HepG2 (cell line): ENCODE measurements at regions not wholly inside any gene's neighbourhood (a gene's known extent, or its start where the extent isn't known, plus 50 kb on each side); places are given as distances from the start of the nearest gene placed in this dataset.

Experiments
- ATAC-seq: fragments of 200-7000 bp; cut with Tn5 transposase; 3 replicates; pipeline ENCODE4 v1.9.1; 2020; ENCODE audit warnings: mild to moderate bottlenecking, moderate library complexity
- BruUV-seq: library from RNA; stranded (reverse); fragments of 400-500 nt; replicated peaks from 2 replicates; lab custom pipeline; 2021; lab: Mats Ljungman, UMichigan
- CTCF ChIA-PET: fragments of 300-600 bp; formaldehyde crosslinking; extraction: SDS; loops from one replicate; lab custom pipeline; 2021; ENCODE audit warnings: low total read pairs, inconsistent platforms, low intra/inter-chr PET ratio; lab: Yijun Ruan, JAX
- POLR2A ChIA-PET: fragments of 350-600 bp; sonication (Branson Sonifier 250); formaldehyde crosslinking; loops from one replicate; lab custom pipeline; 2020; ENCODE audit warnings: antibody characterized with exemption, inconsistent platforms; lab: Yijun Ruan, JAX
- DNase-seq: peaks from one replicate; pipeline ENCODE4 v3.0.0-alpha.2; 2015; ENCODE audit warnings: low spot score
- FAIRE-seq: peaks from 3 replicates; lab custom pipeline; 2011; peaks lifted over from hg19 to GRCh38; lab: Jason Lieb, UNC
- H2AFZ ChIP-seq: one replicate; pipeline ENCODE4 v1.6.1; 2011; ENCODE audit warnings: low read length, inconsistent platforms
- H3K27ac ChIP-seq: fragments of 300-600 bp; 3 replicates; pipeline ENCODE4 v1.8.0; 2011; ENCODE audit warnings: mixed run types, mild to moderate bottlenecking, mixed read lengths, low read length, inconsistent platforms; ENCODE audit not compliant: insufficient read depth; ENCODE audit errors: extremely low read length
- H3K27me3 ChIP-seq, 2 experiments: fragments of 200-600 bp in 1 of 2; 2 replicates in 1 of 2; 3 replicates in 1 of 2; pipeline versions ENCODE4 v1.6.0 to v1.8.0; 2011; ENCODE audit warnings: low read length in 2 of 2, mild to moderate bottlenecking in 2 of 2, moderate library complexity in 2 of 2, inconsistent platforms in 1 of 2; ENCODE audit not compliant: insufficient read depth in 2 of 2, control insufficient read depth in 1 of 2
- H3K36me3 ChIP-seq, 2 experiments: fragments of 200-600 bp in 1 of 2; replicated peaks in 1 of 2; 2 replicates in 1 of 2; 3 replicates in 1 of 2; pipeline versions ENCODE4 v1.5.1 to v1.8.0; 2011; ENCODE audit warnings: low read length in 2 of 2, inconsistent platforms in 1 of 2; ENCODE audit not compliant: insufficient read depth in 2 of 2, control insufficient read depth in 1 of 2
- H3K4me1 ChIP-seq: 2 replicates; pipeline ENCODE4 v1.5.1; 2012; ENCODE audit warnings: low read length, inconsistent platforms; ENCODE audit not compliant: insufficient read depth
- H3K4me2 ChIP-seq: 2 replicates; pipeline ENCODE4 v1.6.0; 2011; ENCODE audit warnings: low read depth, low read length, inconsistent platforms
- H3K4me3 ChIP-seq, 3 experiments: fragments of 200-600 bp in 1 of 3; sonication (generic), shearing (Covaris generic) in 1 of 3; replicated peaks in 1 of 3; 2 replicates each; pipeline ENCODE4 v1.5.1; 2011 to 2016; ENCODE audit warnings: low read length in 3 of 3, inconsistent platforms in 2 of 3, low read depth in 2 of 3, mild to moderate bottlenecking in 2 of 3, control low read depth in 1 of 3, mixed read lengths in 1 of 3; ENCODE audit not compliant: insufficient read depth in 1 of 3
- H3K79me2 ChIP-seq: one replicate; pipeline ENCODE4 v1.6.1; 2011; ENCODE audit warnings: low read length, inconsistent platforms; ENCODE audit not compliant: insufficient read depth
- H3K9ac ChIP-seq: 2 replicates; pipeline ENCODE4 v1.6.0; 2011; ENCODE audit warnings: mild to moderate bottlenecking, low read depth, low read length, inconsistent platforms; ENCODE audit not compliant: insufficient read depth
- H3K9me3 ChIP-seq: 2 replicates; pipeline ENCODE4 v1.5.1; 2012; ENCODE audit warnings: mild to moderate bottlenecking, low read length
- H4K20me1 ChIP-seq: 2 replicates; pipeline ENCODE4 v1.6.0; 2011; ENCODE audit warnings: inconsistent platforms, mild to moderate bottlenecking, low read length, moderate library complexity; ENCODE audit not compliant: insufficient read depth
- ATF7 ChIP-seq, 2 experiments: fragments of 450-650 bp in 1 of 2; sonication (generic) in 1 of 2; formaldehyde crosslinking in 1 of 2; IDR thresholded peaks; 2 replicates each; pipeline versions ENCODE4 v1.4.0 to v1.6.1; 2016 to 2020; ENCODE audit warnings: antibody characterized with exemption in 1 of 2, mild to moderate bottlenecking in 1 of 2, missing genetic modification reagents in 1 of 2
- DMAP1 ChIP-seq: IDR thresholded peaks from 2 replicates; pipeline ENCODE4 v1.6.1; 2016
- FOXP1 ChIP-seq, 2 experiments: fragments of 450-650 bp in 1 of 2; IDR thresholded peaks; 2 replicates each; pipeline ENCODE4 v1.6.1; 2017 to 2018; ENCODE audit warnings: antibody characterized with exemption in 1 of 2
- HDAC6 ChIP-seq: fragments of 200-600 bp; sonication (generic); IDR thresholded peaks from 2 replicates; pipeline ENCODE4 v1.7.0; 2017; ENCODE audit warnings: mild to moderate bottlenecking, antibody characterized with exemption, low read length, low read depth
- MXI1 ChIP-seq: IDR thresholded peaks from 3 replicates; pipeline ENCODE4 v1.6.1; 2012; ENCODE audit warnings: low read depth, low read length, inconsistent platforms, borderline replicate concordance
- REXO4 ChIP-seq: sonication (generic); formaldehyde crosslinking; IDR thresholded peaks from 2 replicates; pipeline ENCODE4 v1.8.0; 2022; ENCODE audit warnings: missing genetic modification reagents, mild to moderate bottlenecking, borderline replicate concordance
- SIX4 ChIP-seq: sonication (generic); formaldehyde crosslinking; IDR thresholded peaks from 2 replicates; pipeline ENCODE4 v1.4.0; 2020; ENCODE audit warnings: missing genetic modification reagents
- WIZ ChIP-seq: sonication (generic); formaldehyde crosslinking; IDR thresholded peaks from 2 replicates; pipeline ENCODE4 v1.5.1; 2020; ENCODE audit warnings: mild to moderate bottlenecking, missing genetic modification reagents
- ZNF326 ChIP-seq: sonication (generic); formaldehyde crosslinking; IDR thresholded peaks from 2 replicates; pipeline ENCODE4 v1.4.0; 2020; ENCODE audit warnings: missing genetic modification reagents, borderline replicate concordance
- ZNF335 ChIP-seq: sonication (generic); formaldehyde crosslinking; IDR thresholded peaks from 2 replicates; pipeline ENCODE4 v1.4.0; 2020; ENCODE audit warnings: missing genetic modification reagents
- ZNF780A ChIP-seq: sonication (generic); formaldehyde crosslinking; IDR thresholded peaks from 2 replicates; pipeline ENCODE4 v1.8.0; 2022; ENCODE audit warnings: mild to moderate bottlenecking, missing genetic modification reagents, moderate library complexity
- ZSCAN12 ChIP-seq: sonication (generic); formaldehyde crosslinking; IDR thresholded peaks from 2 replicates; pipeline ENCODE4 v1.9.0; 2021; ENCODE audit warnings: mild to moderate bottlenecking, missing genetic modification reagents
- WGBS: methylation state at CpG from one replicate; pipeline ENCODE4 v1.1.6; 2017; ENCODE audit warnings: low lambda C conversion rate; 5-methylcytosine and 5-hydroxymethylcytosine counted together
- in situ Hi-C: cut with HindIII; loops from 2 replicates; pipeline ENCODE4 v1.10.0; 2017; ENCODE audit warnings: low pct_unique_long_range_greater_than_20kb; ENCODE audit not compliant: extremely low pct_ligation_motif_present
- intact Hi-C: fragments of 100-400 bp; cut with micrococcal nuclease; formaldehyde crosslinking; loops from one replicate; pipeline ENCODE4 v1.10.0; 2022; ENCODE audit not compliant: unreplicated experiment
- TF ChIP-seq, protein P1 (sequence below): IDR thresholded peaks from 2 replicates; pipeline ENCODE4 v1.6.1; 2016; ENCODE audit warnings: missing compliant biosample characterization, missing genetic modification reagents, borderline replicate concordance
- TF ChIP-seq, protein P2 (sequence below): sonication (generic); formaldehyde crosslinking; conservative IDR thresholded peaks from 2 replicates; pipeline ENCODE4 v1.8.0; 2022; ENCODE audit warnings: mild to moderate bottlenecking, moderate library complexity, missing genetic modification reagents
- TF ChIP-seq, protein P3 (sequence below): sonication (generic); formaldehyde crosslinking; IDR thresholded peaks from 2 replicates; pipeline ENCODE4 v1.4.0; 2020; ENCODE audit warnings: mild to moderate bottlenecking, missing genetic modification reagents
- TF ChIP-seq, protein P4 (sequence below): sonication (generic); formaldehyde crosslinking; IDR thresholded peaks from 2 replicates; pipeline ENCODE4 v1.4.0; 2020; ENCODE audit warnings: mild to moderate bottlenecking, low read depth, missing genetic modification reagents
- TF ChIP-seq, protein P5 (sequence below): IDR thresholded peaks from 2 replicates; pipeline ENCODE4 v1.6.1; 2016; ENCODE audit warnings: low read depth

DNA sequence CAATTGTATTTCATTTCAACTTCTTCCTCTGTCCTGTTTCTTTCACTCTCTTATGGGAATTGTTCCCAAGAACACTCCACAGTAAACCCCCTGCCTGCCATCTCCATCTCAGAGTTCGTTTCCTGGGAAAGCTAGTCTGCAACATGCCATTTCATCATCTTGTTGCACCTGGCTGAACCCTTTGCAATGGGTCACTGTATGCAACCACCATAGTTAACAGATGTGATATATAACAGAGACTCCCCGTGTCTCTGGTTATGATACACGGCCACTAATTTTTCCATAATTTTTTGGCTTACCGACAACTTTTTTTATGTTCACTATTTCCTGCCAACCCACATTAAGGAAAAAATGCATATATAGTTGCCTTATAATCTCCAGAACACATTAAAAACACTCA is 95.5 kb downstream of the CHST2 start:
- no peaks in the 10 kb centered on the region for H4K20me1 ChIP-seq
- ChIA-PET POLR2A (no interaction called here), CTCF (no interaction called here)
- H3K27me3 ChIP-seq: no peaks in the 10 kb centered on the region
- H3K4me3 ChIP-seq: no peak overlapping the region
- H3K4me1 ChIP-seq: no peaks in the 10 kb centered on the region
- DNase-seq (no peak), ATAC-seq (no peak), FAIRE-seq (no peak)
- intact Hi-C loops (no loop called here), in situ Hi-C loops (no loop called here)
- no peaks in the 10 kb centered on the region for H3K9me3 ChIP-seq
- no peak overlapping the region for H3K9ac ChIP-seq
- H3K36me3 ChIP-seq: no peaks in the 10 kb centered on the region
- no peaks in the 10 kb centered on the region for H3K79me2 ChIP-seq
- 24% methylated on average over 4 of the region's 4 CpGs for WGBS
- H3K4me2 ChIP-seq: no peak overlapping the region
- BruUV-seq: no TSS peak
- no peak overlapping the region for H3K27ac ChIP-seq
- no peak overlapping the region for H2AFZ ChIP-seq
- TF ChIP-seq WIZ (no peak), ZSCAN12 (CRISPR knock-in tag) (no peak), ZNF780A (CRISPR knock-in tag) (no peak), SIX4 (no peak), ATF7 (IDR thresholded peaks at IDR 0.05) (no peak), ATF7 (CRISPR knock-in tag; IDR thresholded peaks at IDR 0.05) (no peak), ZNF335 (no peak), MXI1 (no peak), HDAC6 (no peak), FOXP1 (IDR thresholded peaks at IDR 0.05) (no peak), FOXP1 (CRISPR knock-in tag; IDR thresholded peaks at IDR 0.05) (no peak), ZNF326 (CRISPR knock-in tag) (no peak), DMAP1 (no peak), REXO4 (no peak)
- TF ChIP-seq, protein P1, sequence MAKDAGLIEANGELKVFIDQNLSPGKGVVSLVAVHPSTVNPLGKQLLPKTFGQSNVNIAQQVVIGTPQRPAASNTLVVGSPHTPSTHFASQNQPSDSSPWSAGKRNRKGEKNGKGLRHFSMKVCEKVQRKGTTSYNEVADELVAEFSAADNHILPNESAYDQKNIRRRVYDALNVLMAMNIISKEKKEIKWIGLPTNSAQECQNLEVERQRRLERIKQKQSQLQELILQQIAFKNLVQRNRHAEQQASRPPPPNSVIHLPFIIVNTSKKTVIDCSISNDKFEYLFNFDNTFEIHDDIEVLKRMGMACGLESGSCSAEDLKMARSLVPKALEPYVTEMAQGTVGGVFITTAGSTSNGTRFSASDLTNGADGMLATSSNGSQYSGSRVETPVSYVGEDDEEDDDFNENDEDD (CRISPR knock-in tag): no peak
- TF ChIP-seq, protein P2, sequence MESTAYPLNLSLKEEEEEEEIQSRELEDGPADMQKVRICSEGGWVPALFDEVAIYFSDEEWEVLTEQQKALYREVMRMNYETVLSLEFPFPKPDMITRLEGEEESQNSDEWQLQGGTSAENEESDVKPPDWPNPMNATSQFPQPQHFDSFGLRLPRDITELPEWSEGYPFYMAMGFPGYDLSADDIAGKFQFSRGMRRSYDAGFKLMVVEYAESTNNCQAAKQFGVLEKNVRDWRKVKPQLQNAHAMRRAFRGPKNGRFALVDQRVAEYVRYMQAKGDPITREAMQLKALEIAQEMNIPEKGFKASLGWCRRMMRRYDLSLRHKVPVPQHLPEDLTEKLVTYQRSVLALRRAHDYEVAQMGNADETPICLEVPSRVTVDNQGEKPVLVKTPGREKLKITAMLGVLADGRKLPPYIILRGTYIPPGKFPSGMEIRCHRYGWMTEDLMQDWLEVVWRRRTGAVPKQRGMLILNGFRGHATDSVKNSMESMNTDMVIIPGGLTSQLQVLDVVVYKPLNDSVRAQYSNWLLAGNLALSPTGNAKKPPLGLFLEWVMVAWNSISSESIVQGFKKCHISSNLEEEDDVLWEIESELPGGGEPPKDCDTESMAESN (CRISPR knock-in tag): no peak
- TF ChIP-seq, protein P3, sequence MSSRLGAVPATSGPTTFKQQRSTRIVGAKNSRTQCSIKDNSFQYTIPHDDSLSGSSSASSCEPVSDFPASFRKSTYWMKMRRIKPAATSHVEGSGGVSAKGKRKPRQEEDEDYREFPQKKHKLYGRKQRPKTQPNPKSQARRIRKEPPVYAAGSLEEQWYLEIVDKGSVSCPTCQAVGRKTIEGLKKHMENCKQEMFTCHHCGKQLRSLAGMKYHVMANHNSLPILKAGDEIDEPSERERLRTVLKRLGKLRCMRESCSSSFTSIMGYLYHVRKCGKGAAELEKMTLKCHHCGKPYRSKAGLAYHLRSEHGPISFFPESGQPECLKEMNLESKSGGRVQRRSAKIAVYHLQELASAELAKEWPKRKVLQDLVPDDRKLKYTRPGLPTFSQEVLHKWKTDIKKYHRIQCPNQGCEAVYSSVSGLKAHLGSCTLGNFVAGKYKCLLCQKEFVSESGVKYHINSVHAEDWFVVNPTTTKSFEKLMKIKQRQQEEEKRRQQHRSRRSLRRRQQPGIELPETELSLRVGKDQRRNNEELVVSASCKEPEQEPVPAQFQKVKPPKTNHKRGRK (CRISPR knock-in tag): no peak
- TF ChIP-seq, protein P4, sequence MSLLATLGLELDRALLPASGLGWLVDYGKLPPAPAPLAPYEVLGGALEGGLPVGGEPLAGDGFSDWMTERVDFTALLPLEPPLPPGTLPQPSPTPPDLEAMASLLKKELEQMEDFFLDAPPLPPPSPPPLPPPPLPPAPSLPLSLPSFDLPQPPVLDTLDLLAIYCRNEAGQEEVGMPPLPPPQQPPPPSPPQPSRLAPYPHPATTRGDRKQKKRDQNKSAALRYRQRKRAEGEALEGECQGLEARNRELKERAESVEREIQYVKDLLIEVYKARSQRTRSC: no peak
- TF ChIP-seq, protein P5, sequence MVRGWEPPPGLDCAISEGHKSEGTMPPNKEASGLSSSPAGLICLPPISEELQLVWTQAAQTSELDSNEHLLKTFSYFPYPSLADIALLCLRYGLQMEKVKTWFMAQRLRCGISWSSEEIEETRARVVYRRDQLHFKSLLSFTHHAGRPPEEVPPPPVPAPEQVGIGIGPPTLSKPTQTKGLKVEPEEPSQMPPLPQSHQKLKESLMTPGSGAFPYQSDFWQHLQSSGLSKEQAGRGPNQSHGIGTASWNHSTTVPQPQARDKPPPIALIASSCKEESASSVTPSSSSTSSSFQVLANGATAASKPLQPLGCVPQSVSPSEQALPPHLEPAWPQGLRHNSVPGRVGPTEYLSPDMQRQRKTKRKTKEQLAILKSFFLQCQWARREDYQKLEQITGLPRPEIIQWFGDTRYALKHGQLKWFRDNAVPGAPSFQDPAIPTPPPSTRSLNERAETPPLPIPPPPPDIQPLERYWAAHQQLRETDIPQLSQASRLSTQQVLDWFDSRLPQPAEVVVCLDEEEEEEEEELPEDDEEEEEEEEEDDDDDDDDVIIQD (CRISPR knock-in tag): no peak
